ENCODE measurements at regions not wholly inside any gene's neighbourhood (a gene's known extent, or its start where the extent isn't known, plus 50 kb on each side); places are given as distances from the start of the nearest gene placed in this dataset.
A peak's percentile ranks its signal among the peaks of the same experiment; 100 is the strongest.

GRCh38 chr14:25150934-25151790 is 101.2 kb upstream of the STXBP6 start (continued):
- TF ChIP-seq CTCF (IDR thresholded peaks at IDR 0.05 in 2 of 3, conservative IDR thresholded peaks at IDR 0.05 in 1 of 3; ENCODE audit: insufficient read depth in 2 of 3, low read depth in 1 of 3, low read length in 3 of 3) (peak; percentile 29 to 64 (median 40); a peak in 5 of 6 replicates), NFYB (IDR thresholded peaks at IDR 0.05; ENCODE audit: extremely low read depth, insufficient read length) (no peak), MLX (CRISPR knock-in tag; conservative IDR thresholded peaks at IDR 0.05) (no peak), SMC3 (conservative IDR thresholded peaks at IDR 0.05; ENCODE audit: insufficient read depth, low read depth, low read length) (0 out of 2 replicates have a peak, but pooled peaks have one; percentile 26), FOS (IDR thresholded peaks at IDR 0.05; ENCODE audit: extremely low read depth, insufficient read length) (no peak), CREBBP (IDR thresholded peaks at IDR 0.05; ENCODE audit: low read depth, low read length) (no peak), NFRKB (IDR thresholded peaks at IDR 0.05; ENCODE audit: low read depth) (no peak), ZNF778 (CRISPR knock-in tag; IDR thresholded peaks at IDR 0.05) (no peak), ARID1B (IDR thresholded peaks at IDR 0.05) (no peak), ZBTB11 (CRISPR knock-in tag; IDR thresholded peaks at IDR 0.05) (no peak), ZNF407 (IDR thresholded peaks at IDR 0.05; ENCODE audit: low read depth) (no peak)

Measured in K562 (cell line).